NCI-H526 treated with DMSO at 0.1 percent for 48 hours (cell line): ENCODE measurements at regions not wholly inside any gene's neighbourhood (a gene's known extent, or its start where the extent isn't known, plus 50 kb on each side); places are given as distances from the start of the nearest gene placed in this dataset.
"Not testable (repeated sequence)": the region's sequence is repeated elsewhere in the genome, so short reads cannot be mapped to it uniquely, and the experiment has no call there.

Experiments used
- DNase-seq: peaks from one replicate; lab custom pipeline; 2025; lab: John Stamatoyannopoulos, UW

- no peak for DNase-seq
These were observed 103.6 kb downstream of the OTOL1 start for GRCh38 chr3:161600173-161600572.

- DNase-seq, result no peak
These were observed 105.9 kb downstream of the OTOL1 start for GRCh38 chr3:161602475-161602874.

- no peak for DNase-seq
These were observed 106.3 kb downstream of the OTOL1 start for GRCh38 chr3:161602918-161603317.

DNA sequence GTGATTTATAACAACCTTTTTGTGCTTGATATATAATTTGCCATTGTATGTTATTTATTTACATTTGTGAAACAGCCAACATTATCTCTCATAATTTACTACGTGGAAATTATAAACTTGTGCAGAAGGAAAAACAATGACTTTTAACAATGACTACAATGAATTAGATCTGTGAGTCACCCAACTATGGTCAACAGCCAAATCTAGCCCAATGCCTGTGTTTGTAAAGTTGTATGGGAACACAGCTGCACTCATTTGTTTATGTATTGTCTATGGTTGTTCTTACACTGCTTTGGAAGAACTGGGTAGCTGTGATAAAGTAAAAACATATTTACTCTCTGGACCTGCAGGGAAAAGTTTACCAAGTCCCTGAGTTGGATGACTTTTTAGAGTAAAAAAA lies 110.4 kb downstream of the OTOL1 start:
- DNase-seq, result no peak

GRCh38 chr3:161619351-161619750 lies 122.7 kb downstream of the OTOL1 start:
- DNase-seq, result no peak

- DNase-seq, result no peak
These were observed 134.2 kb downstream of the OTOL1 start for GRCh38 chr3:161630794-161631193.

DNA sequence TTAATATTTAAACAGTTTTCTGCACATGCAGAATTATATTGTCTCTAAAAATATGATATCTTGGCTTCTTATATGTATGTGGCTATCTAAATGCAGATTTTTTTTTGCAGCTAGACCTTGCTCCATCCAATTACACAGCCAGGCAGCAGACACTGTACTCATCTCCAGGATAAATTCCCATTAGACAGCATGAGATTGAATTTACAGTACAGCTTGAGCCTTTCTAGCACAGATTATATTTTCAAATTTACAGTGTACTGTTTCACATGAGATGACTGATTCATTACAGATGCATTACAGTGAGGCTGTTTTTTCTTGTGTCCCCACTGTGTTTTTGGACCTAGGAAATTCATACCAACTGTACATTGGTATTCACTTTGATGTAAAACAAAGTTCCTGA lies 134.9 kb downstream of the OTOL1 start:
- no peak for DNase-seq

GRCh38 chr3:161637559-161637958 lies 141.0 kb downstream of the OTOL1 start:
- DNase-seq, result no peak

DNA sequence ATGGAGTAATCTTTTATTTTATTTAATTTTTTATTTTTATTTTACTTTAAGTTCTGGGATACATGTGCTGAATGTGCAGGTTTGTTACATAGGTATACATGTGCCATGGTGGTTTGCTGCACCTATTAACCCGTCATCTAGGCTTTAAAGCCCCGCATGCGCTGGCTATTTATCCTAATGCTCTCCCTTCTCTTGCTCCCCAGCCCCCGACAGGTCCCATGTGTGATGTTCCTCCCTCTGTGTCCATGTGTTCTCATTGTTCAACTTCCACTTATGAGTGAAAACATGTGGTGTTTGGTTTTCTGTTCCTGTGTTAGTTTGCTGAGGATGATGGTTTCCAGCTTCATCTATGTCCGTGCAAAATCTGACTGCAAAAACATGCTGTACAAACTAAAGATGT lies 142.5 kb downstream of the OTOL1 start:
- not testable (repeated sequence) for DNase-seq

- DNase-seq, result no peak
These were observed 143.6 kb downstream of the OTOL1 start for GRCh38 chr3:161640181-161640580.

GRCh38 chr3:161641287-161641686 lies 144.7 kb downstream of the OTOL1 start:
- DNase-seq, result no peak

DNA sequence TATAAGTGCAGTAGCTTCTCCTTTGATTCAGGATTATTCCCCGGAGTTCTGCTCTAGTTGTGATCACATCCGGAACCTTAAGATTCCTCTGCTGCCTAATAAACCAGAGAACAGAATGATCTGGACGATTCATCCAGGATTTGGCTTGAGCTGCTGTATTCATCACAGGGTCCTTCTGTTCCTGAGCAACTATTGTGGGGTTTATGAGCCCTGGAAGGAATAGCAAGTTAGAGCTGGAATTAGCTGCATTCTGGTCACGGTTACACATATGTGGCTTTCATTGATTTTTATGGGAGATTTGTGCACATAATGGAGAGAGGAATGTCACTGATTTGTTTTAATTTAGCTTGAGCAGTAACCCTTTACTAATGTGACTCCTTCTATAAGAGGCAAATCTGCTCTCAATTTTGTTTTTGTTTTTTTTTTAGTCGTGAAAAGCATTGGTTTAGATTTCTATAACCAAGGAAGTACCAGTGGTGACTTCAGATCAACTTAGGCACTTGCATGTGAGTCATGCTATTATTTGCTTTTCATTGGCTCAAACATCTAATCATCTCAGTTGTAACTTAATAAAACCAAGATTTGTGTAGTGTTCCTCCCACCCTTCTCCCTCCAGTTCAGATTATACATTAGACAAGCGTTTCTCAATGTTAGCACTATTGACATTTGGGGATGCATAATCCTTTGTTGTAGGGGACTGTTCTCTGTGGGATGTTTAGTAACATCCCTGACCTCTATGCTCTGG lies 148.5 kb downstream of the OTOL1 start:
- DNase-seq, result no peak

GRCh38 chr3:161647936-161648470 lies 151.4 kb downstream of the OTOL1 start:
- no peak for DNase-seq

DNA sequence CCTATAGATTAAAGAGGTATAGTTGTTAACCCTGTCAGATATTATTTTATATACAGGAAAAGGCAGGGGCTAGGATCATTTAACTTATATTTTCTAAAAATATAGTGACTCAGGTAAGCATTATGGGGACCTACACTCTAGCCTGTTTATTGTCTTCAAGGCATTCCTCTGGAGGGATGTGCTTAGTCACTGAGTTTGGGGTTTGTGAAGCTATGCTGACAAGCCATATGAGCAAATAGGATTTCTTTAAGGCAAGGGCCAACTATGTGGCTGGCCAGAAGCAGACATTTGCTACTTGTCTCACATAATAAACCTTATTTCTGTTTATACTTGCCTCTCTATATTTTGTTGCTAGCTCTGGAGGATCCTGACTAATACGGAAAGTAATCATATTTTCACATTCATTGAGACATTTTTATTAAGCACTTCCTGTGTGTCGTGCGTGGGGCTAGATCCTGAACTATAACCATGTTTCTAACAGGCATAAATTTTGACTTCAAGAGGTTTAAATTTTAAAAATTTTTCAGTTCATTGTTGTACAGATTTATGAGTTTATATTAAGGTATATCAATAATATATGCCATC lies 153.4 kb downstream of the OTOL1 start:
- no peak for DNase-seq

- no peak for DNase-seq
These were observed 161.2 kb downstream of the OTOL1 start for GRCh38 chr3:161657786-161658185.

- DNase-seq, result no peak
These were observed 174.5 kb downstream of the OTOL1 start for GRCh38 chr3:161671141-161671540.

- no peak for DNase-seq
These were observed 175.9 kb downstream of the OTOL1 start for GRCh38 chr3:161672478-161672877.

DNA sequence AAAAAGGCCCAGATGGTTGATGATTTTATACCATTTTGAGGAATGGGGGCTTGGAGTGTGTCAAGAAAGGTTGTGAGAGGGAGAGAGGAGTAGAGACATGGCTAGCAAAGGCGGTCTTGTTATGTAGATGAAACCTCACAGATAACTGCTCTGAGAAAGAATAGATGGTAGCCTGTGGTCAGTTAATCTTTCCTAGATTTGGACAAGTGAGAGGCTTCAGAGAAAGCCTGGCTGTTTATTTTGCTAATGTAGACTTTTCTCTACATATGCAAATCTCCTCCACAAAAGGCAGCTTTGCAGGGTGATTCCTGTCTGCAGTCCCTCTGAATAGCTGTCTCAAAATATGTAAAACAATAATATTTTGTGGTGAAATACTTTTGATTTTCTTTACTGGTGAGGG lies 177.3 kb downstream of the OTOL1 start:
- no peak for DNase-seq

- no peak for DNase-seq
These were observed 177.8 kb downstream of the OTOL1 start for GRCh38 chr3:161674402-161674801.

- DNase-seq, result not testable (repeated sequence)
These were observed 185.2 kb downstream of the OTOL1 start for GRCh38 chr3:161681831-161682230.

GRCh38 chr3:161682715-161683114 lies 186.1 kb downstream of the OTOL1 start:
- DNase-seq, result no peak

GRCh38 chr3:161689584-161690298 lies 193.1 kb downstream of the OTOL1 start:
- no peak for DNase-seq

GRCh38 chr3:161690299-161690620 lies 193.7 kb downstream of the OTOL1 start:
- DNase-seq, result no peak
